ENCODE measurements at regions not wholly inside any gene's neighbourhood (a gene's known extent, or its start where the extent isn't known, plus 50 kb on each side); places are given as distances from the start of the nearest gene placed in this dataset.

DNA sequence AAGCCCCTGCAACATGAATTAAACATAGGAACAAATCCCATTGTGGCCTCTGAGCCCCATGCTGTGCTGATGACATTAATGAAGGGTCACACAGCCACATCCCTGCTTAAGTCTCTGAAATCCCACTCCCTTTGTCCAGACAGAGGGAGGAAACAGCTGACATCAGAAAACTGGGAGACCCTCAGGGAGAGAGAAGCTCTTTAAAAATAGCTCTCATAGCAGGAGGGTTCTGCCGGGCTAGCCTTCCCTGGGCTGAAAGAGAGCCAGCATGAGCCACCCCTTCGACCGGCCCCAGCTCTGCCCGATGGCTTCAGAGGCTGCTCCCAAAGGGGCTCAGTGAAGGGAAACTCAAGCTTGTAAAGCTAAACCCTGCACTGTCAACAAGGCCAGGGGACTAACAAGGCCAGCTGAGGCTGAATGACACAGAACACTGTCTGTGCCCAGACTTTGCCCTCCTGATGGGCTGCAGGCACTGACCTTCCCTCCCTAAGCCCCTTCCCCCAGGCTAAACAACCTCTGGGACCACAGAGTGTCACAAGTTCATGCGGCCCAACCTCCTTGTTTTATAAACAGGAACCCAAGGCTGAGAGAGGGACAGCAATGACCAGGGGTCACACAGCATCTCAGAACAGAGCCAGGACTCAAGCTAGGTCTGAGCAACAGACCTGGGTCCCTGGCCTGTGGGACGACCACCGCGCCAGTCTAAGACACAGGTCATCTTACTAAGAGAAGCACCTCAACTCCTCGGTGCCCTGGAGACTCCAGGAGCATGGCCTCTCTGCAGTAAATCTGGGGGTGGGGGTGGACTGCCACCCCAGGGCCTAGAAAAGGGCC lies 163.8 kb downstream of the CHST1 start:
- no peak overlapping the region for H2AFZ ChIP-seq (ENCODE audit: low read length)
- H3K4me1 ChIP-seq (ENCODE audit: insufficient read depth, low read length, severe bottlenecking): no peaks in the 10 kb centered on the region
- no peaks in the 10 kb centered on the region for H4K20me1 ChIP-seq (ENCODE audit: insufficient read depth, low read length)
- H3K36me3 ChIP-seq (ENCODE audit: insufficient read depth, low read length): no peaks in the 10 kb centered on the region
- H3K9me2 ChIP-seq (ENCODE audit: low read depth, low read length): no peaks in the 10 kb centered on the region
- no peak overlapping the region for H3K27ac ChIP-seq (ENCODE audit: low read depth, low read length, poor library complexity, severe bottlenecking)
- no peaks in the 10 kb centered on the region for H3K9me3 ChIP-seq (ENCODE audit: low read length)
- H3K9ac ChIP-seq (ENCODE audit: low read length): no peak overlapping the region
- no peak overlapping the region for H3K4me3 ChIP-seq (ENCODE audit: low read depth, low read length, poor library complexity, severe bottlenecking)
- no peak overlapping the region for H3K4me2 ChIP-seq (ENCODE audit: low read length)
- no peaks in the 10 kb centered on the region for H3K27me3 ChIP-seq (ENCODE audit: insufficient read depth, low read length)
- no peaks in the 10 kb centered on the region for H3F3A ChIP-seq (ENCODE audit: insufficient read depth, low read length)
- H3K79me2 ChIP-seq (ENCODE audit: insufficient read depth, low read length): no peaks in the 10 kb centered on the region
- TF ChIP-seq EZH2 (IDR thresholded peaks at IDR 0.05; ENCODE audit: borderline replicate concordance, low read length): no peak
- TF ChIP-seq, protein P1, sequence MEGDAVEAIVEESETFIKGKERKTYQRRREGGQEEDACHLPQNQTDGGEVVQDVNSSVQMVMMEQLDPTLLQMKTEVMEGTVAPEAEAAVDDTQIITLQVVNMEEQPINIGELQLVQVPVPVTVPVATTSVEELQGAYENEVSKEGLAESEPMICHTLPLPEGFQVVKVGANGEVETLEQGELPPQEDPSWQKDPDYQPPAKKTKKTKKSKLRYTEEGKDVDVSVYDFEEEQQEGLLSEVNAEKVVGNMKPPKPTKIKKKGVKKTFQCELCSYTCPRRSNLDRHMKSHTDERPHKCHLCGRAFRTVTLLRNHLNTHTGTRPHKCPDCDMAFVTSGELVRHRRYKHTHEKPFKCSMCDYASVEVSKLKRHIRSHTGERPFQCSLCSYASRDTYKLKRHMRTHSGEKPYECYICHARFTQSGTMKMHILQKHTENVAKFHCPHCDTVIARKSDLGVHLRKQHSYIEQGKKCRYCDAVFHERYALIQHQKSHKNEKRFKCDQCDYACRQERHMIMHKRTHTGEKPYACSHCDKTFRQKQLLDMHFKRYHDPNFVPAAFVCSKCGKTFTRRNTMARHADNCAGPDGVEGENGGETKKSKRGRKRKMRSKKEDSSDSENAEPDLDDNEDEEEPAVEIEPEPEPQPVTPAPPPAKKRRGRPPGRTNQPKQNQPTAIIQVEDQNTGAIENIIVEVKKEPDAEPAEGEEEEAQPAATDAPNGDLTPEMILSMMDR (IDR thresholded peaks at IDR 0.05; ENCODE audit: low read length): no peak

DNA sequence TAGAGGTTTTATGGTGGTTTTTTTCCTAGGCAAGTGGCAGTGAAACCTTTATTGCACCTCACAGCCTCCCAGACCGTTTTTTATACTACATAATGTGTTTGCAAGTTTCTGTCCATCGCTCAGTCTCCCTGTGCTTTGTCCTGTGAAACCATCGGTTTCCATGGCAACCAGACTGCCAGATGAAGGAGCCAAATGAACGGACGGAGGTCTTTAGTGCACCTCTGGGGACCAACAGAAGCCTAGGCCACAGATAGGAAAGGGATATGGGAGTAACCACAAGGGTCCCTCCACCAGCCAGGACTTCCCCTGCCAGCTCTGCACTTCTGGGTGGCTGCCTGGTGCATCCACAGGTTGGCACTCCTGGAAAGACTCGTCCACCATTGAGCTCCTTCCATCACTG lies 165.0 kb downstream of the CHST1 start:
- TF ChIP-seq EZH2 (IDR thresholded peaks at IDR 0.05; ENCODE audit: borderline replicate concordance, low read length): no peak
- TF ChIP-seq, protein P1 (IDR thresholded peaks at IDR 0.05; ENCODE audit: low read length): no peak
- Histone ChIP-seq H3K4me1 (ENCODE audit: insufficient read depth, low read length, severe bottlenecking) (no peaks in the 10 kb centered on the region), H3K79me2 (ENCODE audit: insufficient read depth, low read length) (no peaks in the 10 kb centered on the region), H3K4me3 (ENCODE audit: low read depth, low read length, poor library complexity, severe bottlenecking) (no peak overlapping the region), H4K20me1 (ENCODE audit: insufficient read depth, low read length) (no peaks in the 10 kb centered on the region), H3K9me2 (ENCODE audit: low read depth, low read length) (no peaks in the 10 kb centered on the region), H3K9ac (ENCODE audit: low read length) (no peak overlapping the region), H3K9me3 (ENCODE audit: low read length) (no peaks in the 10 kb centered on the region), H3K27me3 (ENCODE audit: insufficient read depth, low read length) (no peaks in the 10 kb centered on the region), H2AFZ (ENCODE audit: low read length) (no peak overlapping the region), H3F3A (ENCODE audit: insufficient read depth, low read length) (no peaks in the 10 kb centered on the region), H3K27ac (ENCODE audit: low read depth, low read length, poor library complexity, severe bottlenecking) (no peak overlapping the region), H3K4me2 (ENCODE audit: low read length) (no peak overlapping the region), H3K36me3 (ENCODE audit: insufficient read depth, low read length) (no peaks in the 10 kb centered on the region)

DNA sequence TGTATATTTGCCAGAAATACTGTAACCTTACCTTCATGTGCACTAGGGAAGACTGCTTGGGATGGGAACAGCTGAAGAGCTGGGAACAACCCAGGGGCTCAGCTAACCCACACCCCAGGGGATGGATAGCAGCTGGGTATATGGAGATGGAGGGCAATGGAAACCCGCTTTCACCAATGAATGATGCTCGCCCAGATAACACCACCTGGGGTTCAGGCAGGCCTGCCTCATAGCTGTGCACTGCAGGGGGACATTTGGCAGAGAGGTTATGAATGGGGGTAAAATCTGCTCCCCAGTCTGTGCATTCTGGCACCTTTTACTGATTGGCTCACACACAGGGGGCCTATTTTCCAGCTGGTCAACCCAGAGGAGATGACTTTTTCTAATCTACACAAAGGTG lies 170.7 kb downstream of the CHST1 start:
- H2AFZ ChIP-seq (ENCODE audit: low read length): no peak overlapping the region
- TF ChIP-seq, protein P1 (IDR thresholded peaks at IDR 0.05; ENCODE audit: low read length): no peak
- TF ChIP-seq EZH2 (IDR thresholded peaks at IDR 0.05; ENCODE audit: borderline replicate concordance, low read length): no peak
- H4K20me1 ChIP-seq (ENCODE audit: insufficient read depth, low read length): no peaks in the 10 kb centered on the region
- H3K4me2 ChIP-seq (ENCODE audit: low read length): no peak overlapping the region
- no peak overlapping the region for H3K27ac ChIP-seq (ENCODE audit: low read depth, low read length, poor library complexity, severe bottlenecking)
- no peak overlapping the region for H3K4me3 ChIP-seq (ENCODE audit: low read depth, low read length, poor library complexity, severe bottlenecking)
- H3K27me3 ChIP-seq (ENCODE audit: insufficient read depth, low read length): no peaks in the 10 kb centered on the region; the same call in 1 of the 2 replicates
- H3F3A ChIP-seq (ENCODE audit: insufficient read depth, low read length): no peaks in the 10 kb centered on the region
- no peaks in the 10 kb centered on the region for H3K36me3 ChIP-seq (ENCODE audit: insufficient read depth, low read length)
- no peaks in the 10 kb centered on the region for H3K9me2 ChIP-seq (ENCODE audit: low read depth, low read length)
- H3K4me1 ChIP-seq (ENCODE audit: insufficient read depth, low read length, severe bottlenecking): no peaks in the 10 kb centered on the region
- no peaks in the 10 kb centered on the region for H3K79me2 ChIP-seq (ENCODE audit: insufficient read depth, low read length)
- H3K9me3 ChIP-seq (ENCODE audit: low read length): no peaks in the 10 kb centered on the region
- no peak overlapping the region for H3K9ac ChIP-seq (ENCODE audit: low read length)
